OCI-LY7 (cell line): ENCODE measurements at regions not wholly inside any gene's neighbourhood (a gene's known extent, or its start where the extent isn't known, plus 50 kb on each side); places are given as distances from the start of the nearest gene placed in this dataset.
"Not testable (repeated sequence)": the region's sequence is repeated elsewhere in the genome, so short reads cannot be mapped to it uniquely, and the experiment has no call there.

Experiments used
- BruUV-seq: library from RNA; stranded (reverse); fragments of 400-500 nt; replicated peaks from 2 replicates; lab custom pipeline; 2021; lab: Mats Ljungman, UMichigan
- CTCF ChIA-PET: fragments of 300-600 bp; sonication (Branson Sonifier 250); formaldehyde crosslinking; loops from one replicate; lab custom pipeline; 2022; ENCODE audit warnings: antibody characterized with exemption; ENCODE audit not compliant: unreplicated experiment; lab: Charles Lee
- POLR2A ChIA-PET: fragments of 300-600 bp; sonication (Branson Sonifier 250); formaldehyde crosslinking; loops from one replicate; lab custom pipeline; 2022; ENCODE audit warnings: antibody characterized with exemption; lab: Charles Lee
- DNase-seq: peaks from one replicate; pipeline ENCODE4 v3.0.0-alpha.2; 2015; ENCODE audit warnings: low spot score
- H2AFZ ChIP-seq: fragments of 200-600 bp; sonication (generic), shearing (Covaris generic); 2 replicates; pipeline ENCODE4 v1.6.1; 2014; ENCODE audit warnings: mild to moderate bottlenecking, antibody characterized with exemption, low read length, moderate library complexity
- H3K27ac ChIP-seq: fragments of 200-600 bp; sonication (generic); 2 replicates; pipeline ENCODE4 v1.5.1; 2014; ENCODE audit warnings: mixed run types, low read depth, mild to moderate bottlenecking, moderate library complexity, low read length, inconsistent platforms; ENCODE audit not compliant: poor library complexity, severe bottlenecking
- H3K36me3 ChIP-seq: fragments of 200-600 bp; sonication (generic); 2 replicates; pipeline ENCODE4 v1.6.1; 2014; ENCODE audit warnings: mild to moderate bottlenecking, antibody characterized with exemption, low read length, moderate library complexity, mixed read lengths; ENCODE audit not compliant: insufficient read depth
- H3K4me1 ChIP-seq: fragments of 200-600 bp; sonication (generic); 2 replicates; pipeline ENCODE4 v1.5.1; 2014; ENCODE audit warnings: mild to moderate bottlenecking, low read length; ENCODE audit not compliant: insufficient read depth, poor library complexity, severe bottlenecking
- H3K4me2 ChIP-seq: fragments of 200-600 bp; sonication (generic); 2 replicates; pipeline ENCODE4 v1.6.1; 2014; ENCODE audit warnings: mild to moderate bottlenecking, low read length
- H3K4me3 ChIP-seq: fragments of 200-600 bp; sonication (generic); 2 replicates; pipeline ENCODE4 v1.5.1; 2014; ENCODE audit warnings: mild to moderate bottlenecking, low read depth, low read length; ENCODE audit not compliant: poor library complexity, severe bottlenecking
- H3K79me2 ChIP-seq: fragments of 200-600 bp; sonication (generic); 2 replicates; pipeline ENCODE4 v1.6.1; 2016; ENCODE audit warnings: low read depth, mild to moderate bottlenecking, low read length, moderate library complexity, mixed read lengths; ENCODE audit not compliant: insufficient read depth
- H3K9me2 ChIP-seq: fragments of 200-600 bp; sonication (generic); 2 replicates; pipeline ENCODE4 v1.6.1; 2016; ENCODE audit warnings: mild to moderate bottlenecking, low read length, mixed read lengths; ENCODE audit not compliant: insufficient read depth
- H3K9me3 ChIP-seq: fragments of 200-600 bp; sonication (generic); 2 replicates; pipeline ENCODE4 v1.6.1; 2014; ENCODE audit warnings: mild to moderate bottlenecking, mixed run types, low read length, mixed read lengths
- H4K20me1 ChIP-seq: fragments of 200-600 bp; sonication (generic); 2 replicates; pipeline ENCODE4 v1.6.1; 2014; ENCODE audit warnings: mild to moderate bottlenecking, antibody characterized with exemption, low read length, moderate library complexity, mixed read lengths; ENCODE audit not compliant: insufficient read depth
- CTCF ChIP-seq: fragments of 200-600 bp; sonication (generic); conservative IDR thresholded peaks from 2 replicates; pipeline ENCODE4 v1.5.1; 2014; ENCODE audit warnings: mild to moderate bottlenecking, antibody characterized with exemption, low read length, moderate library complexity, mixed read lengths
- EZH2phosphoT487 ChIP-seq: fragments of 200-600 bp; sonication (generic); IDR thresholded peaks from 2 replicates; pipeline ENCODE4 v1.6.1; 2018; ENCODE audit warnings: low read depth, borderline replicate concordance, mild to moderate bottlenecking, mixed run types, antibody characterized with exemption, low read length, moderate library complexity, mixed read lengths
- intact Hi-C: fragments of 100-400 bp; cut with micrococcal nuclease; formaldehyde crosslinking; loops from one replicate; pipeline ENCODE4 v1.10.0; 2022; ENCODE audit not compliant: unreplicated experiment

GRCh38 chr14:105912641-105913180, 386.3 kb downstream of the TMEM121 start:
- BruUV-seq: no TSS peak
- no peak overlapping the region for H3K4me3 ChIP-seq

GRCh38 chr14:105913221-105913620, 386.8 kb downstream of the TMEM121 start:
- H3K27ac ChIP-seq: no peak overlapping the region
- no peaks in the 10 kb centered on the region for H3K9me3 ChIP-seq
- ChIA-PET CTCF (no interaction called here), POLR2A (no interaction called here)
- H3K36me3 ChIP-seq: no peaks in the 10 kb centered on the region
- intact Hi-C loops: no loop called here
- no peak for DNase-seq
- no peaks in the 10 kb centered on the region for H3K79me2 ChIP-seq
- no peak overlapping the region for H3K4me3 ChIP-seq
- H3K4me2 ChIP-seq: no peak overlapping the region
- no peaks in the 10 kb centered on the region for H3K4me1 ChIP-seq
- no peak for TF ChIP-seq CTCF
- no peak for TF ChIP-seq EZH2phosphoT487
- no peak overlapping the region for H2AFZ ChIP-seq
- no TSS peak for BruUV-seq
- H3K9me2 ChIP-seq: no peaks in the 10 kb centered on the region
- H4K20me1 ChIP-seq: no peaks in the 10 kb centered on the region

More at GRCh38 chr14:105912641-105913180, 386.3 kb downstream of the TMEM121 start:
- Histone ChIP-seq H4K20me1 (no peaks in the 10 kb centered on the region), H2AFZ (no peak overlapping the region), H3K36me3 (no peaks in the 10 kb centered on the region), H3K4me2 (no peak overlapping the region), H3K79me2 (no peaks in the 10 kb centered on the region), H3K4me1 (no peaks in the 10 kb centered on the region), H3K27ac (no peak overlapping the region), H3K9me2 (no peaks in the 10 kb centered on the region), H3K9me3 (no peaks in the 10 kb centered on the region)
- ChIA-PET POLR2A (no interaction called here), CTCF (no interaction called here)
- DNase-seq: no peak
- TF ChIP-seq EZH2phosphoT487 (no peak), CTCF (no peak)
- intact Hi-C loops: no loop called here

GRCh38 chr14:105913861-105914260, 387.5 kb downstream of the TMEM121 start:
- ChIA-PET CTCF (no interaction called here), POLR2A (no interaction called here)
- TF ChIP-seq CTCF (no peak), EZH2phosphoT487 (no peak)
- Histone ChIP-seq H3K4me3 (no peak overlapping the region), H3K27ac (no peak overlapping the region), H3K4me1 (no peaks in the 10 kb centered on the region), H3K4me2 (no peak overlapping the region), H3K79me2 (no peaks in the 10 kb centered on the region), H2AFZ (no peak overlapping the region), H3K9me2 (no peaks in the 10 kb centered on the region), H3K36me3 (no peaks in the 10 kb centered on the region), H3K9me3 (no peaks in the 10 kb centered on the region), H4K20me1 (no peaks in the 10 kb centered on the region)
- intact Hi-C loops: no loop called here
- no peak for DNase-seq
- no TSS peak for BruUV-seq

GRCh38 chr14:105914281-105914680, 387.9 kb downstream of the TMEM121 start:
- H4K20me1 ChIP-seq, intact Hi-C loops, H3K4me3 ChIP-seq, H3K4me2 ChIP-seq, CTCF ChIA-PET, POLR2A ChIA-PET, H3K9me2 ChIP-seq, H2AFZ ChIP-seq, H3K79me2 ChIP-seq, BruUV-seq, H3K9me3 ChIP-seq, DNase-seq, H3K36me3 ChIP-seq, H3K4me1 ChIP-seq, H3K27ac ChIP-seq: not testable (repeated sequence)
